ENCODE measurements at regions not wholly inside any gene's neighbourhood (a gene's known extent, or its start where the extent isn't known, plus 50 kb on each side); places are given as distances from the start of the nearest gene placed in this dataset.
"Not testable (repeated sequence)": the region's sequence is repeated elsewhere in the genome, so short reads cannot be mapped to it uniquely, and the experiment has no call there.

DNA sequence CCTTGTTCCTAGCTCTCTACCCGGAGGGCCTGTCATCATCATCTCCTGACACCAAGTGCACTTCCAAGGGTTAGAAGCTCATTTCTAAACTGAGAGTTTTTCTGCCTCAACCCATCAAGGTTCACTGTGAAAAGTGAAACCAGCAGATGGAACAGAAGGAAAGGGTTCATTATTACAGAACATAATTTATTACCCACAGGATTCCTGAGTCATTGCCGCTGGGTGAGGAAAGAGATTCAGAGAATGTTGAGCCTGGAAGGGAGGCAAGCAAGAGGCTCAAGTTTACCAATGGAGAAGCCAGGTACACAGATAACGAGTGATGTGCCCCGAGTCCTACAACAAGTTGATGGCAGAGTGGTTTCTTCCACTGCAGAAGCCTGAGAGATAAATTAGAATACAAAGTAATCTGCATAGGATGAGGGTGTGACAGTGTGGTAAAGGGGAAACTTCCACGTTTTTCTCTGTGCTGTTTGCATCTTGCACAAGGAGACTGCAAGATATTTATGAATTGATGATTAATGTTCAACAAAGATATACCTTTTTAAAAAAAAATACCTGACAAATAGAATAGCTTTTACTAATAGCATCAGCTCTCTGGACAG is 80.5 kb upstream of the SETMAR start:
- DNase-seq (ENCODE audit: low spot score) = peak; percentile 31

DNA sequence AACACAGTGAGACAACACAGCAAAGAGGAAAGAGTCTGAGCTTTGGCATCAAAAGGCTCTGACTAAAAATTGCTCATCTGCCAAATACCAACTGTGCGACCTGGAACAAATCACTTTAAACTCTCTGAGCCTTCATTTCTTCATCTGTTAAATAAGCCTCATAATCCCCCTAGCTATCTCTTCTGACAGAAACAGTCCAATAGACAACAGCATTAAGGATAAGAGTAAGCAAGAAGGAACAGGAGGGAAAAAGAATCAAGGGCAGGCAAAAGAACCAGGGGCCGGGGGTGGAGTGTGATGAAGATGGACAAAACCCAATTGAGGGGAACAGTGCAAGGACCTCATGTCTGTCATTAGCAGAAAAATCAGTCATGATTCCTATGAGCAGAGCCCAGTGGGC is 79.4 kb upstream of the SETMAR start:
- no peak for DNase-seq (ENCODE audit: low spot score)

DNA sequence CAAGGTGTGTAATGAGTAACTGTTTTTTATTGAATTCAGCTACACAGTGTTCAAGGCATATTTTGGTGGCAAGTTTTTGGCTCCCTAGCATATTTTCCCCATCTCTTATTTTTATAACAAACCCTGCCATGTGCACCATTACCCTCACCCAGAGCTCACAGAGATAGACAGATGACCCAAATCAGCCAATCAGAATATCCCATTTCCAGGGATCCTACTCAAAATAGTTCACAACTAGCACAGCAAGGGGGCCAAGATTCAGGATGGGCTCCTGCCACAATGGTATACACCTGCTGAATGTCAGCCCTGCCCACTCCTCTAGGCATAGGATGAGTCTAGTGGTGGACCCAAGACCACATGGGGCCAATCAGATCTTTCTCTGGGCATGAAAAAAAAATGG is 78.8 kb upstream of the SETMAR start:
- no peak for DNase-seq (ENCODE audit: low spot score)

DNA sequence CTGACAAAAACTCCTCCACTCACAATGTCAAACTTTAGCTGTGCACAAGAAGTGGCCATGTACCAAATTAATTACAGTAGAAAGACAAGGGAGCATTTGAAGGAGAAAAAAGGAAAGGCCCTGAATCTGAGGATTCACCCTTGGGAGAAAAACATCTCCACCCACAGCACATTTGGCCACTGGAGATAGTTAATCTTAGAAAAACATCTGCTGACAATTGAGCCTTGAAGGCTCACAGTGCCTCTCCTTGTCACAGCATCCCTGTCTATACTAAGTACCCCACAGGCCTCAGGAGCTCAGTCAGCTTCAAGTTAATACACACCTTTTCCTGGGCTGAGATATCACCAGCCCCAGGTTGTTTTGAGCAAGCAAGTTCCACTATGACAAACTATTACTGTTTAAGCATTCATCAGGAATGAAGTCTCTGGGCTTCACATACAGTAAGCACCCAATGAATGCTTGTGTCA is 78.1 kb upstream of the SETMAR start:
- no peak for DNase-seq (ENCODE audit: low spot score)

DNA sequence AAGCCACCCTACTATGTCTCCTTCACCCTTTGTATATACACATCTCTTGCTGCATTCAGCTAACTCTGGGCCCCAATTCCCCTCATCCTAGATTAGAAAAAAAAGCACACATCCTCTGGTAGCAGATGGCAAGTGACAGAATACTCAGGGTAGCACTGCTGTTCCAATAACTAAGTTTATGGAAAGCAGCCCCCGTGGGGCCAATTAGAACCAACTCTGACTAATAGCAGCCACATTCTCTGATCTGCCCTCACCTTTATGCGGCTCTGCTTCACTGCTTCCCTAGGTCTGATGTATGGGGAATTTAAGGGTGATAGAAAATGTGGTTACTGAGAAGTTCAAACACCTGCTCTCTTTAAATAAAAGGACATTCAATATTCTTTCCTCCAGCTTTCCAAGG is 74.9 kb upstream of the SETMAR start:
- DNase-seq (ENCODE audit: low spot score) = no peak

DNA sequence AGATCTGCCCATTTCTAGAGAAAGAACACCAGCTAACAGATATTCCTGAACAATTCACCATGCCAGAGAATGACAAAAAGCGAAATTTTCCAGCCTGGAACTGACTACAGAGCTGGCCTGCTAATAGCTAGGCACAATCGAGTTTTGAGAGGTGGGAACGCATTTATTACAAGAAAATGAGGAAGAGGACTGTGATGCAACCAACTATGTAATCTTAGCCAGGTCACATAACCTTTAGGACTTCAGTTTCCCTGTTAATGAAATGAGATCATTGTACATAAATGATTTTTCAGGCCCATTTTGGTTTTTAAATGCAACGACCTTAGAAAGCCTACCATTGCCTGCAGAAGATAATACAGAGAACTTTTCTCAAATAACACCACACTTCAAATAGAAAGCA is 72.1 kb upstream of the SETMAR start:
- no peak for DNase-seq (ENCODE audit: low spot score)

DNA sequence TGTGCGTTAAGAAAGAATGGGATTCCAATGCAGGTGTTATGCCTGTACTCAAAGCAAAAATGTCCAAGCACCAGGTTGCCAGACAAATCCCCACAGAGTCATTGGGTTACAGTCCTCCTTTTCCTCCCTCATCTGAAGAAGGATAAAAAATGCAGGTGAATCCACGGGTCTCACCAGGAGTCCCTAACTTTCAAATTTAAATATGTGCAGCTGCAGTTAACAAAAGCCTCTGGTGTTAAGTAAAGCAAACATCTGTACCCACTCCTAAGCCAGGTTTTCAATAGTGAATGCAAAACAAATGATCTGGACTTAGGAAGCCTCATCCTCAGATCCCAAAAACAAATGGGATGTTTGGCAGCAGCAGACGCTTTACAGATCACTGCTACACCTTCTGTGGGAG is 70.4 kb upstream of the SETMAR start:
- DNase-seq (ENCODE audit: low spot score) = no peak

DNA sequence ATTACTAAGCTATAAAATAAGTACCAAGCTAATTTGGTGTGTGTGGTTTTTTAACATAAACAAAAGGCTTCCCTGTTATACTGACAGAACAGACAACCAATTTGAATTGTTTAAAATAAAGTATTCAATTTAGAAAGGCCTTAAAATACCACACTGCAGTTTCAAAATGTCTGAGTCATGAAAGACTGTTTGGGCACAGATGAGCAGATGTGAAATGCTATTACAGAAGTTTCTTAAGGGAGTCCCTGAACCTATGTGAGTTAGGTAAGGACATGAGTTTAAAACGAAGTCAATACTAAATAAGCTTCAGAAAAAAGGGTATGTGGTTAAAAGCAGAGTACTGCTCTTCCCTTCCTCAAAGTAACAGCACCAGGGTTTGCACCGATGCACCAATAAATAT is 69.7 kb upstream of the SETMAR start:
- DNase-seq (ENCODE audit: low spot score) = peak; percentile 37

DNA sequence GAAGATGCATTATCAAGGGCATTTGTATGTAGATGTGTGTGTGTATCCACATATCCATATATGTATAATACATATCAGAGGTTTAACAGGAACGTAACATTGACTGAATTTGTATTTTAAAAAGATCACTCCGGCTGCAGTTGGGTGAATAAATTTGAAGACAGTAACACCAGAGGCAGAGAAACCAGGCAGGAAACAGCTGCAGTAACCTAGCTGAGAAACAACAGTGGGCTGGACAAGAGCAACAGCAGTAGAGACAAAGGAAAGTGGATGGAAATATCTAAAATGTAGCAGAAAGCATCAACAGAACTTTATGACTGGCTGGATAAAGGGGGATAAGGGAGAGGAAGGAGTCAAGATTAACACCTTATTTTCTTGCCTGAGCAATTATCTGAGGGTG is 68.3 kb upstream of the SETMAR start:
- no peak for DNase-seq (ENCODE audit: low spot score)

DNA sequence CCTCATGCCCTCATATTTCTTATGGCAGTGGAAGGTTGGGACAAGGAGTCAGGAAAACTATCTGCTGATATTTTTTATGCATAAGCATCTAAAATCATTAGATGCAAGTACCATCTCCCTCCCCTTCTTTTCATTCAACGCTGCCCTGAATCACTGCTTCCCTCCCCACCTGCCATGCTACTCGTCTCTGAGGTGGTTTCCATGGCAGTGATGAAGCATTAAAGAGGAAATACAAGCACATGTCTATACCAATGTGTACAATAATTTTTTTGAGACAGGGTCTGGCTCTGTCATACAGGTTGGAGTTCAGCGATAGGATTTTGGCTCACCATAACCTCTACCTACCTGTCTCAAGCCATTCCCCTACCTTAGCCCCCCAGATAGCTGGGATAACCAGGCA is 67.5 kb upstream of the SETMAR start:
- DNase-seq (ENCODE audit: low spot score) = no peak

DNA sequence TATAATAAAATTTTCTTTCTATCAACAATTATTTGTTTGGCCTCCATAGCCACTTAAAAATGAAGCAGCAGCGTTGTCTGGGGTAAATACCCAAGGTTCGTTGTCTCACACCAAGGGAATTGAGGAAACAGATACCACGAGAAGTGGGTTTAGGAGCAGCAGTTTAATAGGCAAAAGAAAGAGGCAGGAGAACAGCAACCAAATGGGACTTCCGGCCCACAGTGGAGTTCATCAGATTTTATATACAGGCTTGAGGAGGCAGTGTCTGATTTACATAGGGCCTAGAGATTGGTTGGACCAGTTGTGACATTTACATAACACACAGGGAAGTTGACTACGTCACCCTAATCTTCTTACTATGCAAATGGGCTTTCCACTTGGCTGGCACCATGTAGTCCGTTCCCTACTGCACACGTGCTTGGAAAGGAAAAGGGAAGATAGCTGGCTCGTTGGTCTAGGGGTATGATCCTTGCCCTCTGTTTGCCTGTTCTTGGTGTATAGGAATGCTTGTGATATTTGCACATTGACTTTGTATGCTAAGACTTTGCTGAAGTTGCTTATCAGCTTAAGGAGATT is 61.5 kb upstream of the SETMAR start:
- no peak for DNase-seq (ENCODE audit: low spot score)

DNA sequence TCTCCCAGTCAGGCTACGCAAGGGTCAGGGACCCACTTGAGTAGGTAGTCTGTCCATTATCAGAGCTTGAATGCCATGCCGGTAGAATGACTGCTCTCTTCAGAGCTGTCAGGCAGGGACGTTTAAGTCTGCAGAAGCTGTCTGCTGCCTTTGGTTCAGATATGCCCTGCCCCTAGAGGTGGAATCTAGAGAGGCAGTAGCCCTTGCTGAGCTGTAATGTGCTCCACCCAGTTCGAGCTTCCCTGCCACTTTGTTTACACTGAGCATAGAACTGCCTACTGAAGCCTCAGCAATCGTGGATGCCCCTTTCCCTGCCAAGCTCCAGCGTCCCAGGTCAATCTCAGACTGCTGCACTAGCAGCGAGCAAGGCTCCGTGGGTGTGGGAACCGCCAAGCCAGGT is 57.5 kb upstream of the SETMAR start:
- DNase-seq (ENCODE audit: low spot score) = peak; percentile 45

DNA sequence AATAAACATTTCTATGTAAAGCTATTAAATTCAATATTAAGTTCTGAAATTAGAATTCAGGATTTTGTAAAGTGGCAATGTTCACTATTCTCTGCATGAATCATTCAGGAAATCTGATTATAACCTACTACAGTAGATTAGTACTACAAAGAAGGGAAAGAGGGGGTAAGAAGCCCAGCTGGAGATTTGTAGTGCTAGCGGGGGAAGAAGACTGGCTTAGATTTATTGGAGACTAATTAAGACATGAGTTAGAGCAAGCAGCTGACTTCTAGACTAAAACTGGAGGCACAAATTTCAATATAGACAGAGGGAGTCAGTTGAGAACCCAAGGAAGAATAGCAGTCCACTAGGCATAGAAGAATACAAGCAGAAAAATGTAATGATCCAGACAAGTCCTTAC is 55.8 kb upstream of the SETMAR start:
- no peak for DNase-seq (ENCODE audit: low spot score)

DNA sequence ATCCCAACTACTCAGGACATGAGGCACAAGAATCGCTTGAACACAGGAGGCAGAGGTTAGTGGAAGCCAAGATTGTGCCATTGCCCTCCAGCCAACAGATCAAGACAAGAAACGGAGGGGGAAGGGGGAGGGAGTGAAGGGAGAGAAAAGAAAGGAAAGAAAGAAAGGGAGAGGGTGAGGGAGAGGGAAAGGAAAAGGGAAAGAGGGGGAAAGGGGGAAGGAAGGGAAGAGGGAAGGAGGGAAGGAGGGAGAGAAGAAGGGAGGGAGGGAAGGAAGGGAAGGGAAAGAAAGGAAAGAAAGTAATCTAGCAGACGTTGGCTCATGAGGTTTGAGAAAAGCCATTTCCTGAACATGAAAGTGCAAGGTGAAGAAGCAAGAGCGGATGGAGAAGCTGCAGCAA is 53.1 kb upstream of the SETMAR start:
- DNase-seq (ENCODE audit: low spot score) = no peak

DNA sequence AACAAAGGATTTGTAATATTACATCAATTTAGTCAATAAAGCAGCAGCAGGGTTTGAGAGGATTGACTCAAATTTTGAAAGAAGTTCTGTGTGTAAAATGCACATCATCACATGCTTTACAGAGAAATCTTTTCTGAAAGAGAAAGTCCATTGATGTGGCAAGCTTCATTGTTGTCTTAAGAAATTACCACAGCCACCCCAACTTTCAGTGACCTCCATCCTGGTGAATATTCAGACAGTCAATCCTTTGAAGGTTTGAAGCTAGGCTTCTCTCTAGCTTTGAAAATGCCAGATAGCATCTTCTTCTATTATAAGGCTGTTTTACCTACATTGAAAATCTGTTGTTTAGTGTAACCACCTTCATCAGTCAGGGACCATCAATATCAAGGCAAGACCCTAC is 51.8 kb upstream of the SETMAR start:
- no peak for DNase-seq (ENCODE audit: low spot score)

DNA sequence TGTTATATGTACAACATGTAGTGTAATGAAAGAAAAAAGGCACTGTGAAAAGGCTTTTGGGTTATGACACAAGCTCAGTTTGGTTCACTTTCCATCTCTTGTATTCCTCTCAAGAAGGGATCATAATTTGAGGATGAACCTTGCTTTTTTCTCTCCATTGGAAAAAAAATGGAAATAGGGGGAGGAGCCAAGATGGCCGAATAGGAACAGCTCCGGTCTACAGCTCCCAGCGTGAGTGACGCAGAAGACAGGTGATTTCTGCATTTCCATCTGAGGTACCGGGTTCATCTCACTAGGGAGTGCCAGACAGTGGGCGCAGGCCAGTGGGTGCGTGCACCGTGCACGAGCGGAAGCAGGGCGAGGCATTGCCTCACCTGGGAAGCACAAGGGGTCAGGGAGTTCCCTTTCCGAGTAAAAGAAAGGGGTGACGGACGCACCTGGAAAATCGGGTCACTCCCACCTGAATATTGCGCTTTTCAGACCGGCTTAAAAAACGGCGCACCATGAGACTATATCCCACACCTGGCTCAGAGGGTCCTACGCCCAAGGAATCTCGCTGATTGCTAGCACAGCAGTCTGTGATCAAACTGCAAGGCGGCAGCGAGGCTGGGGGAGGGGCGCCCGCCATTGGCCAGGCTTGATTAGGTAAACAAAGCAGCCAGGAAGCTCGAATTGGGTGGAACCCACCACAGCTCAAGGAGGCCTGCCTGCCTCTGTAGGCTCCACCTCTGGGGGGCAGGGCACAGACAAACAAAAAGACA is 49.9 kb upstream of the SETMAR start:
- not testable (repeated sequence) for DNase-seq (ENCODE audit: low spot score)

Data from H4 (cell line).